GM12878 (cell line): ENCODE measurements at regions not wholly inside any gene's neighbourhood (a gene's known extent, or its start where the extent isn't known, plus 50 kb on each side); places are given as distances from the start of the nearest gene placed in this dataset.

Experiments used
- ATAC-seq: fragments of 200-7000 bp; cut with Tn5 transposase; 3 replicates; pipeline ENCODE4 v1.9.1; 2020; ENCODE audit warnings: mild to moderate bottlenecking, moderate library complexity
- BruUV-seq: library from RNA; stranded (reverse); fragments of 400-500 nt; replicated peaks from 2 replicates; lab custom pipeline; 2021; lab: Mats Ljungman, UMichigan
- CTCF ChIA-PET: fragments of 300-600 bp; sonication (Branson Sonifier 250); formaldehyde crosslinking; extraction: SDS; loops from one replicate; lab custom pipeline; 2021; ENCODE audit warnings: inconsistent platforms; lab: Yijun Ruan, JAX
- POLR2A ChIA-PET: fragments of 350-600 bp; formaldehyde crosslinking; extraction: SDS; loops from one replicate; lab custom pipeline; 2021; ENCODE audit warnings: inconsistent platforms; lab: Charles Lee
- RAD21 ChIA-PET: fragments of 300-600 bp; sonication (Branson Sonifier 250); formaldehyde crosslinking; loops from one replicate; lab custom pipeline; 2023; ENCODE audit warnings: antibody characterized with exemption; ENCODE audit not compliant: unreplicated experiment; lab: Charles Lee
- SMC1A ChIA-PET: fragments of 300-600 bp; sonication (Branson Sonifier 250); formaldehyde crosslinking; loops from one replicate; lab custom pipeline; 2023; ENCODE audit not compliant: unreplicated experiment, uncharacterized antibody; lab: Charles Lee
- DNase-seq: peaks from one replicate; pipeline ENCODE4 v3.0.0-alpha.2; 2011; ENCODE audit warnings: low read depth, low spot score
- FAIRE-seq: peaks from 3 replicates; lab custom pipeline; 2011; peaks lifted over from hg19 to GRCh38; lab: Jason Lieb, UNC
- H2AFZ ChIP-seq: 2 replicates; pipeline ENCODE4 v1.6.0; 2011; ENCODE audit warnings: low read depth, low read length, control low read depth; ENCODE audit not compliant: control insufficient read depth
- H3K27ac ChIP-seq: 2 replicates; pipeline ENCODE4 v1.5.1; 2011; ENCODE audit warnings: control low read depth; ENCODE audit not compliant: control insufficient read depth, insufficient read depth
- H3K27me3 ChIP-seq, 2 experiments: replicated peaks in 1 of 2; 2 replicates each; pipeline versions ENCODE4 v1.6.0 to v1.6.1; 2011; ENCODE audit warnings: low read length in 1 of 2; ENCODE audit not compliant: control insufficient read depth in 2 of 2, insufficient read depth in 2 of 2
- H3K36me3 ChIP-seq, 2 experiments: 2 replicates each; pipeline ENCODE4 v1.5.1; 2011; ENCODE audit warnings: low read length in 1 of 2; ENCODE audit not compliant: control insufficient read depth in 2 of 2, insufficient read depth in 2 of 2
- H3K4me1 ChIP-seq: 2 replicates; pipeline ENCODE4 v1.6.1; 2011; ENCODE audit warnings: mild to moderate bottlenecking, low read length, moderate library complexity, mixed read lengths; ENCODE audit not compliant: control insufficient read depth, insufficient read depth
- H3K4me2 ChIP-seq: 2 replicates; pipeline ENCODE4 v1.6.0; 2011; ENCODE audit warnings: control low read depth; ENCODE audit not compliant: control insufficient read depth, insufficient read depth
- H3K4me3 ChIP-seq: fragments of 200-600 bp; sonication (generic); 2 replicates; pipeline ENCODE4 v1.5.1; 2016
- H3K79me2 ChIP-seq: 2 replicates; pipeline ENCODE4 v1.6.0; 2011; ENCODE audit warnings: low read length; ENCODE audit not compliant: control insufficient read depth, insufficient read depth
- H3K9ac ChIP-seq: 2 replicates; pipeline ENCODE4 v1.8.0; 2011; ENCODE audit warnings: low read length, control low read depth, mixed read lengths; ENCODE audit not compliant: control insufficient read depth, insufficient read depth
- H3K9me3 ChIP-seq: replicated peaks from 3 replicates; pipeline ENCODE4 v1.5.1; 2011; ENCODE audit warnings: mild to moderate bottlenecking, low read length; ENCODE audit not compliant: control insufficient read depth, insufficient read depth
- H4K20me1 ChIP-seq: 2 replicates; pipeline ENCODE4 v1.6.0; 2011; ENCODE audit not compliant: control insufficient read depth, insufficient read depth
- BCL3 ChIP-seq: IDR thresholded peaks from 2 replicates; pipeline ENCODE4 v1.6.1; 2011; ENCODE audit warnings: borderline replicate concordance, low read depth, mild to moderate bottlenecking, moderate library complexity, low read length; ENCODE audit not compliant: insufficient read depth, poor library complexity, severe bottlenecking
- CHD1 ChIP-seq: IDR thresholded peaks from 2 replicates; pipeline ENCODE4 v1.6.1; 2012; ENCODE audit warnings: low read depth, low read length, improper control_type of control experiment
- CREM ChIP-seq: IDR thresholded peaks from 2 replicates; pipeline ENCODE4 v1.6.1; 2014; ENCODE audit warnings: antibody characterized with exemption, low read depth
- CUX1 ChIP-seq: IDR thresholded peaks from 2 replicates; pipeline ENCODE4 v1.6.1; 2012; ENCODE audit warnings: improper control_type of control experiment, low read depth, low read length; ENCODE audit not compliant: insufficient replicate concordance
- ETV6 ChIP-seq, 2 experiments: fragments of 450-650 bp in 1 of 2; IDR thresholded peaks in 1 of 2; conservative IDR thresholded peaks in 1 of 2; 2 replicates each; pipeline ENCODE4 v1.6.1; 2014; ENCODE audit warnings: antibody characterized with exemption in 1 of 2, borderline replicate concordance in 1 of 2, low read depth in 1 of 2, mild to moderate bottlenecking in 1 of 2, moderate library complexity in 1 of 2
- RCOR1 ChIP-seq: conservative IDR thresholded peaks from 2 replicates; pipeline ENCODE4 v1.6.1; 2012; ENCODE audit warnings: low read depth, low read length, improper control_type of control experiment
- SKIL ChIP-seq: fragments of 450-650 bp; IDR thresholded peaks from 2 replicates; pipeline ENCODE4 v1.6.1; 2017; ENCODE audit warnings: mild to moderate bottlenecking, low read depth, inconsistent platforms; ENCODE audit not compliant: poor library complexity, severe bottlenecking
- SUPT20H ChIP-seq: IDR thresholded peaks from 2 replicates; pipeline ENCODE4 v1.6.1; 2011; ENCODE audit warnings: low read depth, mild to moderate bottlenecking, low read length, moderate library complexity, borderline replicate concordance; ENCODE audit not compliant: control insufficient read depth
- WGBS: methylation state at CpG from one replicate; pipeline ENCODE4 v1.1.6; 2016; ENCODE audit warnings: low lambda C conversion rate; ENCODE audit not compliant: insufficient replicate concordance, insufficient coverage; ENCODE audit errors: missing lambda C conversion rate; 5-methylcytosine and 5-hydroxymethylcytosine counted together
- in situ Hi-C: fragments of 300-500 bp; cut with MboI; formaldehyde crosslinking; loops from 9 replicates; pipeline ENCODE4 v1.14.3; 2018; ENCODE audit warnings: mixed read lengths
- intact Hi-C: fragments of 100-400 bp; cut with micrococcal nuclease; formaldehyde crosslinking; loops from one replicate; pipeline ENCODE4 v1.14.2; 2022; ENCODE audit not compliant: unreplicated experiment
- TF ChIP-seq, protein P1 (sequence below): IDR thresholded peaks from 2 replicates; pipeline ENCODE4 v1.6.1; 2012; ENCODE audit warnings: low read length, inconsistent platforms

DNA sequence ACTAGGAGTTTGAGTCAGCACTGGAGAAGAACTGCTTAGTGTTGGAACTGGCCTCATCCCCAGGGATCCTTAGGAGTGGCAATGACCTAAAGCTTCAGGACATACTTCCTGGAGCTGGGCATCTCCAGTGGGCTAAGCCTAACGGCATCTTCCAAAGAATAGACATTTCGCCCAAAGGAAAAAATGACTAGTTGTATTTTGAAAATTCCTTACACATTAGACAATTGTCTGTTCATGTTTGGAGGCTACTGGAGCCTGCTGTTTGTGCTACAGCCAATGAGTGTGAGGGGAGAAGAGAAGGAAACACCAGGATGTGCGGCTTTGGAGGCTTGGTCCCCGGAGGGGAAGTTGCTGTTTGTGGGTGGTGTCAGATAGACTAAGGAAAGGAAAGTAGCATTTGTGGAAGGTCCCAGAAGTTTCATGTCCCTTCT is 77.6 kb downstream of the POLR2M start (continued):
- TF ChIP-seq CREM = no peak

GRCh38 chr15:57785039-57785438 is 78.5 kb downstream of the POLR2M start:
- DNase-seq (no peak), ATAC-seq (no peak), FAIRE-seq (no peak)
- no peaks in the 10 kb centered on the region for H4K20me1 ChIP-seq
- H3K9me3 ChIP-seq = no peaks in the 10 kb centered on the region
- H3K27me3 ChIP-seq = no peaks in the 10 kb centered on the region; a peak in 2 of 4 replicates
- in situ Hi-C loops = no loop called here
- intact Hi-C loops = no loop called here
- H3K9ac ChIP-seq = no peak overlapping the region
- SMC1A ChIA-PET = interaction anchor here (1.1 kb wide), 1 partner anchor 10 kb away, joined by 3 read pairs; no protein-coding TSS in a partner anchor
- CTCF ChIA-PET = no interaction called here
- no TSS peak for BruUV-seq
- H2AFZ ChIP-seq = no peak overlapping the region
- no peaks in the 10 kb centered on the region for H3K79me2 ChIP-seq
- no peak overlapping the region for H3K4me2 ChIP-seq
- POLR2A ChIA-PET = no interaction called here
- RAD21 ChIA-PET = no interaction called here
- H3K36me3 ChIP-seq = no peaks in the 10 kb centered on the region
- no peak overlapping the region for H3K4me3 ChIP-seq
- no peaks in the 10 kb centered on the region for H3K4me1 ChIP-seq
- H3K27ac ChIP-seq = no peak overlapping the region
- WGBS = 46% methylated on average over 9 of the region's 9 CpGs
- TF ChIP-seq SKIL (no peak), RCOR1 (no peak), CUX1 (no peak), ETV6 (conservative IDR thresholded peaks at IDR 0.05 in 1 of 2, IDR thresholded peaks at IDR 0.05 in 1 of 2; ENCODE audit: borderline replicate concordance in 1 of 2, low read depth in 1 of 2) (no peak), BCL3 (no peak), SUPT20H (no peak), CHD1 (no peak)
- TF ChIP-seq, protein P1, sequence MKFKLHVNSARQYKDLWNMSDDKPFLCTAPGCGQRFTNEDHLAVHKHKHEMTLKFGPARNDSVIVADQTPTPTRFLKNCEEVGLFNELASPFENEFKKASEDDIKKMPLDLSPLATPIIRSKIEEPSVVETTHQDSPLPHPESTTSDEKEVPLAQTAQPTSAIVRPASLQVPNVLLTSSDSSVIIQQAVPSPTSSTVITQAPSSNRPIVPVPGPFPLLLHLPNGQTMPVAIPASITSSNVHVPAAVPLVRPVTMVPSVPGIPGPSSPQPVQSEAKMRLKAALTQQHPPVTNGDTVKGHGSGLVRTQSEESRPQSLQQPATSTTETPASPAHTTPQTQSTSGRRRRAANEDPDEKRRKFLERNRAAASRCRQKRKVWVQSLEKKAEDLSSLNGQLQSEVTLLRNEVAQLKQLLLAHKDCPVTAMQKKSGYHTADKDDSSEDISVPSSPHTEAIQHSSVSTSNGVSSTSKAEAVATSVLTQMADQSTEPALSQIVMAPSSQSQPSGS = no peak
